Ascending aorta (tissue), 2 donors: ENCODE measurements at regions not wholly inside any gene's neighbourhood (a gene's known extent, or its start where the extent isn't known, plus 50 kb on each side); places are given as distances from the start of the nearest gene placed in this dataset.

Experiments
- DNase-seq, 2 donors: peaks; one replicate each; pipeline ENCODE4 v3.0.0-alpha.2; 2019; ENCODE audit warnings: low spot score in 2 of 2
- H3K27ac ChIP-seq, 2 donors: fragments of 200-600 bp; sonication (generic); one replicate each; pipeline ENCODE4 v1.5.1; 2016 to 2017; ENCODE audit warnings: mild to moderate bottlenecking in 1 of 2
- H3K27me3 ChIP-seq: fragments of 200-600 bp; sonication (generic); one replicate; pipeline ENCODE4 v1.5.1; 2017
- H3K36me3 ChIP-seq, 2 donors: fragments of 200-600 bp; sonication (generic); one replicate each; pipeline ENCODE4 v1.5.1; 2016
- H3K4me1 ChIP-seq, 2 donors: fragments of 200-600 bp; sonication (generic); one replicate each; pipeline ENCODE4 v1.5.1; 2016 to 2017; ENCODE audit warnings: mild to moderate bottlenecking in 1 of 2
- H3K4me3 ChIP-seq, 2 donors: fragments of 200-600 bp; sonication (generic); one replicate each; pipeline ENCODE4 v1.5.1; 2016 to 2017; ENCODE audit warnings: mild to moderate bottlenecking in 1 of 2
- H3K9me3 ChIP-seq, 2 donors: fragments of 200-600 bp; sonication (generic); one replicate each; pipeline ENCODE4 v1.5.1; 2016
- CTCF ChIP-seq, 3 experiments: fragments of 200-600 bp in 2 of 3; fragments of 450-650 bp in 1 of 3; sonication (generic) in 2 of 3; IDR thresholded peaks; one replicate each; pipeline ENCODE4 v1.5.1; 2016 to 2019; ENCODE audit warnings: antibody characterized with exemption in 3 of 3, mild to moderate bottlenecking in 1 of 3, moderate library complexity in 1 of 3
- intact Hi-C: fragments of 100-400 bp; cut with DNase I; formaldehyde crosslinking; loops from one replicate; pipeline ENCODE4 v1.15.1; 2023

DNA sequence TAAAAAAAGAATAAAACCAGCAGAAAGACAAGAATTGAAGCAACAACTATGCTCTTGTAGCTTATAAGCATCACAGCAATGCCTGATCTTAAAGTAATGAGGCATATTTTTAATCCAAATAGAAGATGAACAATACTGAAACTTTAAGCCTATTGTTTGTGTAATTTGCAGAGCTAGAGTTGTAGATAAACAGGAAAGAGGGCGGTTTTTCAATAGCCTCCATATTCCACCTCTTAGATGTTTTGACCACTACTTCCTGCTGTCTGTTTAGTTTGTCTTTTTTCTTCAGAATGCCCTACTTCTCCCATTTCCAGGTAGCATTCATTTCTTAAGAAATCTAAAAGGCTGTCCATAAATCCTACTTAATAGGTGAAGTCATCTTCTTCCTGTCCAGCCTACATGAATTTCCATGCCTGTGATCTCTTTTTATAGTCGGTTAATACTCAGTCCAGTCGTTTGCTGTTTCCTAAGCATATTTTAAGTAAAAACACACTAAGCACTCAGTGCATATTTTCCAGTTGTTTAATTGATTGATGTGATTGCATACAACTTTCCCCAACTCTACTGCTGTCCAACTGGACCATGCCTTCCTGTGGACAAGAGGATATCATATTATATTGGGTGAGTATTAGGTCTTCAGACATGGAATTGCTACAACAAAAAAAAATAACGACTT, 308.1 kb downstream of the TFEC start:
- Histone ChIP-seq H3K4me1 (no peaks in the 10 kb centered on the region), H3K36me3 (no peaks in the 10 kb centered on the region), H3K27me3 (no peaks in the 10 kb centered on the region), H3K27ac (no peak overlapping the region), H3K4me3 (no peak overlapping the region), H3K9me3 (no peaks in the 10 kb centered on the region)
- intact Hi-C loops: no loop called here
- no peak for DNase-seq
- TF ChIP-seq CTCF (IDR thresholded peaks at IDR 0.05): no peak

DNA sequence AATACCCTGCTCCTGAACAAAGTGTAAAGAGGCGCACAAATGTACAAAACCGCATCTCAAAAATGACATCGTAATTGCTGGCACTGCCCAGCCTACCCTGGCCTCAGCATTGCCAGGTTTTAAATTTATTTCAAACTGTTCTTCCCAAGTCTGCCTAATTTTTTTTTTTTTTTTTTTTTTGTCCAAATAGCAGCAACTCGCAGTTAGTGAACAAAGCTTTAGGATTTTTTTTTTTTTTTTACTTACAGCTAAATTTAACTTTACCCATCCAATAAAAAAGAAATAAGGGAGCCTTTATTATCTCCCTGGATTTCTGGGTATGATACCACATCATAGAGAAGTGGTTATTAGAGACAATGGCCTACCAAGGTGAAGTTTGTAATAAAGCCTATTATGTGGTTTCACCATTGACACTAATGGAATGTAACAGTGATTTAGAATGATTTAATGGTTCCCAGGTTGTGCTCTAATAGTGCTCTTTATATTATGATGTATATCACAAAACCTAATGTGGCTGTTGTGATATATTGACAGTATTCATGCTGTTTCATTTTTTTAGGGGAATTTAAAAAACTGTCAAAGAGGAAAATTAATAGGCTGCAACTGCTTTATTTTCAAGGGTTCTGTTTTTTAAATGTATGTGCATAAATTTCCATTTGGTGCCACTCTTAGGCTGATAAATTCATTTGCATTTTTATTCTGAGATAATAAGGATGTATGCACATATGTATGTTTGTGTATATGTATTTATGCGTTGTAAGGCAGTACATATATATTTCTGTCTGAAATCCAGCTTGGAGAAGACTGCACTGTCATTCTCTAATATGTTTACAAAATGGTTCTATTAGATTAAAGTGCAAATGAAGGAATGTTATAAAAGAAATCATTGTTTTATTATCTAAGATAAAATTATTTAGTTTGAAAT, 309.0 kb downstream of the TFEC start:
- no peaks in the 10 kb centered on the region for H3K9me3 ChIP-seq
- DNase-seq: no peak
- H3K27me3 ChIP-seq: no peaks in the 10 kb centered on the region
- no peak overlapping the region for H3K27ac ChIP-seq
- no peak overlapping the region for H3K4me3 ChIP-seq
- H3K36me3 ChIP-seq: no peaks in the 10 kb centered on the region
- H3K4me1 ChIP-seq: no peaks in the 10 kb centered on the region
- intact Hi-C loops: no loop called here
- no peak for TF ChIP-seq CTCF (IDR thresholded peaks at IDR 0.05)

- Histone ChIP-seq H3K9me3 (no peaks in the 10 kb centered on the region), H3K27ac (no peak overlapping the region), H3K36me3 (no peaks in the 10 kb centered on the region), H3K27me3 (no peaks in the 10 kb centered on the region), H3K4me3 (no peak overlapping the region), H3K4me1 (no peaks in the 10 kb centered on the region)
- TF ChIP-seq CTCF (IDR thresholded peaks at IDR 0.05): no peak
- DNase-seq: no peak
- intact Hi-C loops: no loop called here
These were observed 310.6 kb downstream of the TFEC start for GRCh38 chr7:115719963-115720362.

DNA sequence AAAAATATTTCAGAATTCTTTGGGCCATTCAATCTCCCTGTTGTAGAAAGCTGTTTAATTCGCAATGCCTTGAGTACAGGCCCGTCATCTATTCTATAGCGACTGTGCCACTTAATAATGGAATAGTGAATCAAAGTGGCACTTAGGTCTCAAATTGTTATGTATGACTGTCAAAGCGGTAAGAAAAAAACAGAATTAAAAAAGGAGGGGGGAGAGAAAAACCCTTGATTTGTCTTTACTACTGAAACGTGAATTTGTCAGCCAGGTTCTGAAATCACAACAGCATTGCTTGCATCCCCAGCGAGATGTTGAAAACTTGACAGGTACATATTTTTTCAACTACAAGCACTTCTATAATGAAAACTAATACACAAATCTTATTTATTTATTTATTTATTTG, 320.9 kb downstream of the TFEC start:
- H3K4me3 ChIP-seq: no peak overlapping the region
- H3K4me1 ChIP-seq: no peaks in the 10 kb centered on the region
- no peak for DNase-seq
- H3K27me3 ChIP-seq: no peaks in the 10 kb centered on the region
- no peak overlapping the region for H3K27ac ChIP-seq
- no peak for TF ChIP-seq CTCF (IDR thresholded peaks at IDR 0.05)
- no peaks in the 10 kb centered on the region for H3K9me3 ChIP-seq
- no peaks in the 10 kb centered on the region for H3K36me3 ChIP-seq
- intact Hi-C loops: no loop called here

DNA sequence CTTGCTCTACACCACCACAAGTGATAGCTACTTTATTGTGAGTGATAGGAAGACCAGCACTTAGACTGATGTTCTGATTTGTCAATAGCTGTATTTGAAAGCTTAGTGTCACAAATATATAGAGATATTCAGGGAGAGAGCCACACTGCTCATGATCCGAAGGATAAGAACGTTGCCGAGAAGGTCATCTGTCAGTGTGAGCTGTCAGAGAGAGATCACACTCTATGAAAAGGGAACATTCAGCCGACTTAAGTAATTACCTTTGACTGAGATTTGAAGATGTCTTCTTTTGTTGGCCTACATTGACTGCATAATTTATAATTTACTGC, 322.6 kb downstream of the TFEC start:
- no peak for DNase-seq
- no peaks in the 10 kb centered on the region for H3K4me1 ChIP-seq
- TF ChIP-seq CTCF (IDR thresholded peaks at IDR 0.05): no peak
- H3K36me3 ChIP-seq: no peaks in the 10 kb centered on the region
- no peak overlapping the region for H3K4me3 ChIP-seq
- H3K27me3 ChIP-seq: no peaks in the 10 kb centered on the region
- intact Hi-C loops: no loop called here
- H3K27ac ChIP-seq: no peak overlapping the region
- H3K9me3 ChIP-seq: no peaks in the 10 kb centered on the region
